HG02938 (cell line): ENCODE measurements at regions not wholly inside any gene's neighbourhood (a gene's known extent, or its start where the extent isn't known, plus 50 kb on each side); places are given as distances from the start of the nearest gene placed in this dataset.
"Not testable (repeated sequence)": the region's sequence is repeated elsewhere in the genome, so short reads cannot be mapped to it uniquely, and the experiment has no call there.

ENCODE experiments used
- ATAC-seq: cut with Tn5 transposase; IDR thresholded peaks from one replicate; pipeline ENCODE4 v1.9.1; 2021; ENCODE audit warnings: mild to moderate bottlenecking, moderate library complexity; ENCODE audit not compliant: unreplicated experiment

DNA sequence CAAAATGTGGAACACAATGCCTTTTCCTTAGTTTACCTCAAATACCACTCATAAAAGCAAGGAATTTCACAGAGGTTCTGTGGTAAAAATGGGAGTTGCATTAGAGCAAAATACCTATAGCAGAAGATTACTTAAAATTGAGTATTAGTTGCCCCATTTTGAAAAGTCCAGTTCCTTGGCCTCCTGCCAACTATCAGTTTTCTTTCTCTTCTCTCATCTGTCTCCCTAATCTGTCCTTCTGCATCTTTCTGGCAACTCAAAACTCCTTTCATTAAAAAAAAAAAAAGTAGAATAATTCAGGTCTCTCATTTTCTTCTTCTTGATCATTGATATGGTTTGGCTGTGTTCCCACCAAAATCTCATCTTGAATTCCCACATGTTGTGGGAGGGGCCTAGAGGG, 127.3 kb downstream of the ATP23 start:
- ATAC-seq = no peak

DNA sequence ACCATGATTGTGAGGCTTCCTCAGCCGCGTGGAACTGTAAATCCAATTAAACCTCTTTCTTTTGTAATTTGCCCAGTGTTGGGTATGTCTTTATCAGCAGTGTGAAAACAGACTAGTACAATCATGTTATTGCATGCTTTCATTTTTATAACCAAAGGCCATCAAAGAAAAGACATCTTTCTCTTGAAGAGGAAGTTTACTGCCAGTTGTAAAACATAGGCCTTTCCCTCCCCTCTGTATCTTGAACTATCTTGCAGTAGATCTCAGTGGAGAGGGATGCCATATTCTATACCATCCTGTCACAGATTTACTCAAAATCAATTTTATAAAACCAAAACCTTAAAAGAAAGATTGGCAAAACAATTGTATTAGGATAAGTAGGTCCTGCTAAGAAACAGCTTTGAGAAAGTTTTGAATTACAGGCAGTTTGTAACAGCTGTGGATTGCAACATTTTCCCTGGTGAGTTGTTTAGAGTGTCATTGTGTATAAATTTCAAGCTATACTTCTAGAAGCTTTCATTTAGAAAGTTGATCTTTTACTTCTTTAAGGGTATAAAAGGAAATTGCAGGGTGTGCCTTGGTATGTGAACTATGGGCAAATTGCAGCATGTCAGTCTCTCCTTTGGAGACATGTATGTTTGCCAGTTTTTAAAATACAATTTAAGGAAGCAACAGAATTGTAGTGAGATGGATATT, 128.0 kb downstream of the ATP23 start:
- ATAC-seq = no peak

DNA sequence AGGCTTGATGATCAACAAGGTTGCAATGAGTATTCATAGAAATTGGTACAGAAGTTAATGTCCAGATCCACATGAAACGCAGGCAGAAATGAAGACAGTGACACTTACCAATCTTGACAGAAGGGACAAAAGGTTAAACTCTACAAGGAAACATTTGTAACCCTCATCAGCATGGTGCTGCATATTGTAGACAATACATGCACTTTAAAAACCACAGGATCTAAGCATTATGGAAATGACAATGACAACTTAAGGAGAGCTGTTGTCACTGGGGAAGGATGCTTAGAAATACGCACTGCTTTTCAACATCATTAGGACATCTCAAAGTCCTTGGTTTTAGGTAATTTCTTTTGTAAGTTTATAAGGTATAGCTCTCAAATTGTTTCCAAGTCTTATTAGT, 130.6 kb downstream of the ATP23 start:
- ATAC-seq = no peak

DNA sequence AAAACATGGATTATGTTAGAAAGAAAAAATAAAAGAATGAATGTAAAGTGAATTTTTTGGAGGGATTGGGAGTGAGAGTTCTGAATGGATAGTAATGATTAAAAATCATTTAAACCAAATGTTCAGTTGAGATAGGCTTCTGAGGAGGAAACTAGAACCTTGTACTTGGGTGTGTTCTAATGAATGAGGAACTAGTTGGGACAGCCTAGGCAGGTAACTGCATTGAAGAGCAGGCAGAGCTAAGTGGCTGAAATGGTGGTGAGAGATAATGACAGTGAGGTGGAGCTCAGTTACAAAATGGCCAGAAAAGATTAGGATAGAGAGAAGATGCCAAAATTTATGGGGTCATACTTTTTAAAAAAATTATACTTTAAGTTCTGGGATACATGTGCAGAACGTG, 132.9 kb downstream of the ATP23 start:
- no peak for ATAC-seq

- ATAC-seq = no peak
Measured at GRCh38 chr12:58079806-58080205, 138.4 kb downstream of the ATP23 start.

DNA sequence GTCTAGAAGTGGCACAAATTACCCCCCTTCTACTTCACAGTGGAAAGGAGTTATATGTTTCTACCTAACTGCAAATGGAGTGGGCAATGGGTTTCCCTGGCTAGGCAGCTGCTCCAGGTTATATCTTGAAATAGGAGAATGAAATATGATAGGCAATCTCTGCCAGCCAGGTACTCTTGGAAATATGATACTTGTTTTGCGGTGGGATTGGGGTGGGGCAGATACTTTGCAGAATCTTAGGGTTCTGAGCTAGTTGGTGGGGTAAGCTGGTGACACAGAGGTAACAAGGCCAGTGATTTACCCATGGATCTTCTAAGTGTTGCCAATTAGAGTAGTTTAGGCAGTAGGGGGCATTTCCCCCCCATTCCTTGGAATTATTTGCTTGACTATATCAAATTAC, 140.1 kb downstream of the ATP23 start:
- ATAC-seq = no peak

DNA sequence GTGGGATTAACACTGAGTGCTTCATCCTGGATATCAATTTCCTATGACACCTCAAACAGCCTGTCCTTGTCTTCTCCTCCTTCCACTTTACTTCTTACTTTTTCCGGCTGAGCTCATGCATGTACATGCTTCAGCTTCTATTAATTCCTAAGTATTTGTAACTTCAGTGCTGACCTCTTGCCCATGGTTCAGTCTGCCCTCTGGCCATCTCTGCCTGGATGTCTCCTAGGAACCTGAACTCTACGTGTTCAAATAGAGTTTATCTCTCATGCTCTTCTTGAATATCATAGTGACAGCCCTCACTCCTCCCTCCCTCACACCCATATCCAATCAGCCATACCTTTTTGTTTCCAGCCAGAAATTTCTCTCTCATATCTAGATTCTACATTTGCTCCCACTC, 141.6 kb downstream of the ATP23 start:
- no peak for ATAC-seq

- no peak for ATAC-seq
Measured at GRCh38 chr12:58086006-58086405, 144.6 kb downstream of the ATP23 start.

DNA sequence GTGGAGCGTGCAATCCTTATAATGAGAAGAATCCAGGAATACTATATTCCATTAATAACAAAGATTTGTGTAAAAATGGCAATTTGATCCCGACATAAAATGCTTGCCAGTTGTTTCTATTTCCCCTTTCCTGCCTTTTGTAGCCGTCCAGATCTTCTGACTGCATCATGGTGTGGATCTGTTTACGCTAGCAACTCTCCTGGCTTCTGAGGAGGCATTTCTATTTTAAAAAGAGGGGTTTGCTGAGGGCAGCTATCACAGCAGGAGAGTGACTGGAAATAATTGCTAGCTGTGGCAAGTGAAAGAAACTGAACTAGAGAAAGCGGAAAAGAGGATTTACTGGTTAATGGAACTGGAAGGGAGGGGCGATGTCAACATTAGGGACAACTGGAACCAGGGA, 145.6 kb downstream of the ATP23 start:
- no peak for ATAC-seq

DNA sequence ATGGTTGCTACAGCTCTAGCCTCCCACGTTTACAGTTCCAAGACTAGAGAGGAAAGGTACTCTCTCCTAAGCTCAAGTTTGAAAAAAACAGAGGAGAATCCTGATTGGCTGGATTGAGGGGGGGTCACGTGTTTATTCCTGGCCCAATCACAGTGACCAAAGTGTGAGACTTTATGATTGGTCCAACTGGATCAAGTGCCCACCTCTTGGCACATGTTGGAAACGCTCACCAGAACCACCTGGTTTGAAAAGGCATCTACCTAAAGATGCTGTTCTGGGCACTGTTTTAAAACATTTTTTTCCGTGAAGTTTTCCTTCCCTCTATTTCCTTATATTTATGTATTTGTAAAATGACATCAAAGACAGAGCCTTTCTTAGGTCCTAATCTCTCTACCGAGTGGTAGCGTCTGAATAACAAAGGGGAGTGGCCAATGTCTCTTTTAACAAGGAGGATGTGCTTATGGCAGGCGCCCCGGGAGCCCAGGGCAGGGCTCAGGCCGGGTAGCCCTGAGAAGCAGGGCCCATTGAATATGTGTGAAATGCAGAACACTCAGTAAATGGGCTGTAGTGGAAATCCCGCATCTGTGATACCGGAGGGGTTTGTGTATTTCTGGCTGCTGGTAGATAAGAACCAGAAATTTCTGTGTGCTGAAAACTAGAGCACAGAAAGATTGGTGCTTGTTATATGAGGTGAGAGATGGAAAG, 146.2 kb downstream of the ATP23 start:
- ATAC-seq = no peak

GRCh38 chr12:58089588-58089987, 148.2 kb downstream of the ATP23 start:
- no peak for ATAC-seq

GRCh38 chr12:58090685-58091084, 149.3 kb downstream of the ATP23 start:
- ATAC-seq = no peak

- ATAC-seq = no peak
Measured at GRCh38 chr12:58095002-58095401, 153.6 kb downstream of the ATP23 start.

GRCh38 chr12:58097741-58098140, 156.4 kb downstream of the ATP23 start:
- ATAC-seq = no peak

- ATAC-seq = no peak
Measured at GRCh38 chr12:58099476-58099875, 158.1 kb downstream of the ATP23 start.

DNA sequence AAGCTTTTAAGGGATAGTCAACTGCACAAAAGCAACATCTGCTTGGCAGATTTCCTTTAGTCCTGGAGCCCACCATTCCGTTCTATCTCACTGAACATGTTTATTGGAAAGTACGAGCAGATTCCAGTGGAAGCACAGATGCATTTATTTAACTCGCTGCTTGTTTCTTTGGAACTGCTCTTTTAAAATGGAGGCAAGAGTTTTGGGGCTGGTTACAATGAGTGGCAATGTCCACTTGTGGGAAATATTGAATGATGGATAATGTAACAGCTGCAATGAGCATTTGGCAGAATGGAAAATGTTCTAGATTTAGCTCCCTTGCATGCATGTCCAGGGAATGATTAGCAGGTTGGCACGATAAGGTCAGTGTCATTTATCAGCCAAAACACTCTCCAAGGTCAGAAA, 163.0 kb downstream of the ATP23 start:
- ATAC-seq = no peak

- no peak for ATAC-seq
Measured at GRCh38 chr12:58105225-58106119, 164.1 kb downstream of the ATP23 start.

DNA sequence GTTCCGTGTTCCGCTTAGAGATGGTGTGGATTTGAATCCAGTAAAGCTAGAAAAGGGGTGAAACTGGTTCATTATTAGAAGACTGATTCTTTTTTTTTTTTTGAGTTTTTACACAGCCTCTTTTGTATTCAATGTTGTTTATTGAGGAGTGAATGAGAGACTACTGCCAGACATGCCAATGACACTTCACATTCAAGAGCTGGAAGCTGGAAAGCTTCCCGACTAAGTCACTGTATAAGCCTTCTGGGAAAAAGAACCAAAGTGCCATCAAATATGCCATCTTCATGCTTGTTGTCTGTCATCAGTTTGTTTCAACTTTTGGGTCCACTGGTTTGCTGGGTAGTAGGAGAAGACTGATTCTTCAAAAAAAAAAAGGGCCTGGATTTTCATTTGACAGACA, 164.8 kb downstream of the ATP23 start:
- ATAC-seq = no peak

GRCh38 chr12:58117201-58117600, 175.8 kb downstream of the ATP23 start:
- ATAC-seq = no peak

DNA sequence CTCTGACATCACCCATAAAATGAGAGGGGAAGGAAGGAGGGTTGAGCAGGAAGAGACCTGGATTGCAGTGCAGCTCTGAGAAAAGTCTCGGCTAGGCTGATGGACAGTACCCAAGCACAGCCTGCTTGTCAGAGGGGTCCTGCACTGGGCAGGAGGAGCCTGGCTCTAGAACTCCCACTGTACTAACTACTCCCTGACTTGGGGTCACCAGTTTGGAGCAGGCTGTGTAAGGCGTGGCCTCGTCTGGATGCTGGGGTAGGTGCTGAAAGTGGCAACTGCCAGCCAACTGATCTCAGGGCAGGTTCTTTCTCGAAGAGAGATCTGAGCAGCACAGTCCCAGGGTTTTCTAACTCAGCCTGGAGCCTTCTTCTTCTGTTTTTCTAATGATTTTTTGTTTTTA, 176.3 kb downstream of the ATP23 start:
- ATAC-seq = no peak

GRCh38 chr12:58125761-58126160, 184.4 kb downstream of the ATP23 start:
- not testable (repeated sequence) for ATAC-seq
